Stimulated activated CD8-positive, alpha-beta memory T cell treated with anti-CD3 and anti-CD28 coated beads, Interleukin-2, amount 100 ng/mL, for 1 hour (primary cell): ENCODE measurements at regions not wholly inside any gene's neighbourhood (a gene's known extent, or its start where the extent isn't known, plus 50 kb on each side); places are given as distances from the start of the nearest gene placed in this dataset.
A peak's percentile ranks its signal among the peaks of the same experiment; 100 is the strongest.
"Not testable (repeated sequence)": the region's sequence is repeated elsewhere in the genome, so short reads cannot be mapped to it uniquely, and the experiment has no call there.

Experiments used
- DNase-seq, 2 donors: peaks; one replicate each; pipeline ENCODE4 v3.0.0-alpha.2; 2020; ENCODE audit warnings: low read depth in 2 of 2

DNA sequence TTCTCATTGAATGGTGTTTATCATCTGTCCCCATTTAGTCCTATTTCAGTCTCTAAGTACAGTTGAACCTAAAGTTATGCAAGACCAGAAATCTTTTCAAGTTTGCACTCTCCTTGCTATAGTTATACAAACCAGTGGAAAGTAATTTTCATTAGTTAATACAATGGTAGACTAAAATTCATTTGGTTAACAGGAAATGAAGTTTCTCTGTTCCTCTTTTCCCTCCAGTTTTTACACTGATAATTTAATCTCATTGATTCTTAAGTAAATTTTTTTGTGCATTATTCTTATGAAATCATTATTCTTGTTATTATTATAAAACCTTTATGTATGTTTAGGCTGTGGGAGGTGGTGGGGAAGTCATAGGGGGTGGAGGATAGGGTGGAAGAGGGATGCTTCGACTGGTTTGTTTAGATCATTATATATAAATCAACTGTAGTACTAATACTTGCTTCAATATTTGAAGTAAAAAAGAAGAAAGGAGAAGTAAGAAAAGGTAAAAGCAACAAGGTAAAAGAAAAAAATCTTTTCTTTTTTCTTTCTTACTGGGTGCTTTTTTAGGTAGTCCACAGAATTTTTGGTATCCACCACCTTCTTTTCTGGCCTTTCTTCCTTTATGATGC, 104.1 kb downstream of the GPR85 start:
- no peak for DNase-seq

DNA sequence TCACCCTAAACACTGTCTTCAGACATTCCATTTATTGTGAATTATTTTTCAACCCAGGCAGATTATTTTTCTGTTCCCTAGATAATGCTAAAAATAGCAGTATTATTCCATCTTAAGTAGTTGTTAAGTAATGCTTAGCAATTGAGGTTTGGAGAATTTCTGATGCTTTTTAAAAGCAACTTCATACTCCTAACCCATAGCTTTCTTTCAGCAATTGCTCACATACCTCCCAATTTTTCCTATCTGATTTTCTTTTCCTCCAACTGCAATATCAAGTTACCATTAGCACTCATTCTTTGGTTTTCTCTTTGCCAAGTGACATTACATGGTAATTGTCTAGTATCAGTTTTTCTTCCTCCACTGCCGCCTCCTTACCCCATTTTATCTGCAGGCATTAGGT, 104.7 kb downstream of the GPR85 start:
- DNase-seq = no peak

DNA sequence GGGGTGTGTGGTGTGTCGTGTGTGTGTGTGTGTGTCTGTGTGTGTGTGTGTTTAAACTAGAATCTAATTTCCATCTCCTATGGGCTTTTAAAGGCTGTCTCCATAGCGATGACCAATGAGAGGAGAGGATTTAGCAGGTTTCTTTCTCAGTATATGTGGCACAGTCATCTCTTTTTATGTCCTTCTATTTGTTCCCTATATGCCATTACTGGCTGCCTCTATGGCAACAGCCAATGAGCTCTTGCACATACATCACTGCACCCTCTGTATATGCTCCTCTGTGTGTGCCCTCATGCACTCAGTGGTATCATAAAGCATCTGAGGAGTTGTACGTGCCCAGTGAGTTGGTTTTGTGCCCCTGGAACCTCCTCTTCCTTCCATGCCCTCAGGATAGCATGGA, 107.6 kb downstream of the GPR85 start:
- DNase-seq = not testable (repeated sequence)

DNA sequence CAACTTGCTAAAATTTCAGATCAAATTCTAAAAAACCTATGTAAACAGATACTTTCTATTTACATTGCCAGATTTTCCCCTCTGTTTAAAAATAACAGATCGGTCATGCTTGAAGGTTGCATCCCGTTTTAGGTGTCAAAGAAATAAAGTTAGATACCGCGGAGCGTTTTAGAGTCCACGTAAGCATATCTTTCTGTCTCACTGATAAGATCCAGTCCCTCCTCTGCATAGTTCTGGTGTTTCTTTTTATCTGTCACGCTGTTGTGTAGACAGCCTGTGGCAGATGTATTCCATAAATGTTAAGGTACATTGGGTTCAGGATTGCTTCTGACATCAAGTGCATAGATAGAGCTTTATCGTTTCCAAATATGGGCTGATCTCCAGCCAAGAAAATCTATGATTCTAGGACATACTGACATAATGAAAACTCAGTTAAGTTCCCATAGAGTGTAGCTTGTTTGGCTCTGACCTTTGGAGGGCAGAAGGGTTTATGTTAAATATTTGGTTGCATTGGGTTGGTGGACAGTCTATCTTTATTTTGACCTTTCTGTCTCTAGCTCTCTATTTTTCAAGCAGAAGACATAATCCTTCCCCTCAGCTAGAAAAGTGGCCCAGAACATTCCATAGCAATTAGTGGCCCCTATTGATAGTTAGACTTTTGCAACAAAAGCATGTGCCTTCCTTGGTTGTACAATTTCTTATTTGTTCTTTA, 109.2 kb downstream of the GPR85 start:
- DNase-seq = not testable (repeated sequence)

DNA sequence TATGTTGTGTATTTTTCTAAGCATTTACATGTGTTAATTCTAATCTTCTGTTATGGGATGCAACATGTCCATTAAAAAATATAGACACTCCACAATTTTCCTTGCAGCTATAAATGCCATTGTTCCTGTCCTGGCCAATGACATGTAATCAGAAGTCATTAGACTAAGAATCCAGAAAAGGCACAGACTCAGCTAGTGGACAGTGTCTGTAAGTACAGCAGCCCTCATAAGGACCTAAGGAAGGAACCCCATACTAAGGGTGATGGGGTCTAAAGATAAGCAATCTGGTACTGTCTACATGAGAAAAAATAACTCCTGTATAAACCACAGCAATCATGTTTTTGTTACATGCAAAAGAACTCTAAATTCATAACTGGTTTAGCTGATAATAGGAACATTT, 115.9 kb downstream of the GPR85 start:
- DNase-seq = no peak

DNA sequence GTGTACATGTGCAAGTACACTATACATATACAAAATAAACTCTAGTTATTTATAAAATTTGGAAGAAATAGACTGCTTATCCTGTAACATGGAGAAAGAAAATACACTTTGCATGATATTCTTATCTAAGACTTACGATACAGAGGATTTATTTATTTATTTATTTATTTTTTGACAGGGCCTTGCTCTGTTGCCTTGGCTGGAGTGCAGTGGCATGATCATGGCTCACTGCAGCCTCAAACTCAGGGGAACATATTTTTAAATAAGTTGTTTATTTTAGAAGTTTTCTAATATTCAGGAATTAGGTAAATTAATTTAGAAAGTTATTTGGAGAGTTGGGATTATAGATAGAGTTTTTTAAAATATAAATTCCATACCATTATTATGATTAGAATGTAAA, 116.7 kb downstream of the GPR85 start:
- DNase-seq = no peak

DNA sequence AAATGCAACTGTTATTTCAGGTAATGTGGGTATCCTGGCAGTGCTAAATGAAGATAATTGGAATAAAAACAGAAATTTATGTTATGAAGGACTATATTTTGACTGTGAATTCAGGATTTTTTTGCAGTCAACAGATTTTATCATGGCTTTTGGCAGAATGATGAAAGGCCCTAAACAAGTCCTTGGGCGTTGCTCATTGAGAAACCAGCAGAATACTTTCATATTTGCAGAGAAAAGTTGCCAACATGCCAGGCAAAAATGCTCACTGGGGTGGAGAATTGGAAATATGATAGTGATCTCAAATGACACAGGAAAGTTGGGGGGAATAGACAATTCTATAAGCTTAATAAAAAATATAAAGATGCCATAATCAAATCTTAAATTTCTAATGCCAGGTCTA, 121.1 kb downstream of the GPR85 start:
- no peak for DNase-seq

DNA sequence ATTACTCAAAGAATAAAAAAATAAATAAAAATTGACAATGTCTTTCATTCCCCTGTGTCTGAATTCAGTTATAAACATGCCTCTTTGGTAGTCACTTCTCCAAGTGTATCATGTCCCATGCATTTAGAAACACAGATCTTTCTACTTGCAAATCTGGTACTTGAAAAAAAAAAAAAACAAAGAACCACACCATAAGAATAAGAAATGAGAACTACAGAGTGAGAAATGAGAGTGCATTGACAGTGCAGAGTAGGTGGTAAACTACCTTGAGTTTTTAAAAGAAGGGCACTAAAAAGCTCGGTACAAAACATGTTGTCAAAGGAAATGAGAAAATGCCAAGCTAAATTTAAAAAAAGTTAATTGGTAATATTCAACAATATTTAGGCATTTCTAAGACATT, 123.0 kb downstream of the GPR85 start:
- DNase-seq = no peak

DNA sequence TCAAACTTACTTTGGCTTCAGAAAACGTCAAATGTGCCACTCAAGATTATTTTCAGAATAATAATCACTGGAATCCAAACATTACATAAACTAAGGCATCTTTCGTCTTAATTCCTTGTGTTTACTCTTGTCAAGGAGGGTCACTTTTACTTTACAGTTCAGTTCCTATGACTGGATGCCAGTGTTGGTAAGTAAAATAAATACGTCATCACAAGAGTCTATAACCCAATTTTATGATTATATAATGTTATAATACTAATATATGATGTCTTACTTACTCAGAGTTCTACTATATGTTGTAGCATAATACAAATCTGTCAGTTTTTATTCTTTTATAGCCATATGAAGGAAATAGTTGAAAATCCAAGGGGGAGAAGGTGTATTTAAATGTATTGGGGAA, 123.8 kb downstream of the GPR85 start:
- DNase-seq = no peak

DNA sequence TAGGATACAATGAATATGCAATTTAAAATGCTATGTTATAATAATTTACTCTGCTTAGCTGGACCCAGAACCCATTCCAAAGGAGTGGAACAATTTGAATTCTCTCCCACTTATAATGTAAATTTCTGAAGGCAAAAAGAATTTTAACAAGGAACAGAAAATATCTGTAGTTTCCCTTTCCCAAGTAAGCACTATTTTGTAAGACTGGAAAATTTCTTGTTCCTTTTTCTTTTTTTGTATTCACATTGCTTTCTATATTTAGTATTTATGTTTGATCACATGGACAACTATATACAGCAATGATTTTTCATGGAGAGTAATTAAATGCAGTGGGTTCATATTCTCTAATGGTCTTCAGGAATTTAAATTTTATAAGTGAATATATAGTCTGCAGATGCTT, 127.4 kb downstream of the GPR85 start:
- DNase-seq = no peak

DNA sequence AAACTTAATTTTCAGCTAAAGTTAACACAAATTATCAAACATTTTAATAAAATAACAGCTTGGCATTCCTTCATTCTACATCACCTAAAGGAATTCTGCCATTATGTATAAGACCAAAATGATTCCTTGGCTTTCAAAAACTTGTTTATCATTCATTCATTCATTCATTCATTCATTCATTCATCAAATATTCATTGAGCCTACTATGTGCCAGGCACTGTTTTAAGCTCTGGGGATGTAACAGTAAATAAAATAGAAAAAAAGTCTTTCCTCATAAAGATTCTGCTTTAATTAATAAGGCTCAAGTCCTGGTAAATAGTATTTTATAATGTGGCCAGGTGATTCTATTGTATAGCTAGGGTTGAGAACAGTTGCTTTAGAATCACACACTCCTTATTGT, 127.9 kb downstream of the GPR85 start:
- no peak for DNase-seq

DNA sequence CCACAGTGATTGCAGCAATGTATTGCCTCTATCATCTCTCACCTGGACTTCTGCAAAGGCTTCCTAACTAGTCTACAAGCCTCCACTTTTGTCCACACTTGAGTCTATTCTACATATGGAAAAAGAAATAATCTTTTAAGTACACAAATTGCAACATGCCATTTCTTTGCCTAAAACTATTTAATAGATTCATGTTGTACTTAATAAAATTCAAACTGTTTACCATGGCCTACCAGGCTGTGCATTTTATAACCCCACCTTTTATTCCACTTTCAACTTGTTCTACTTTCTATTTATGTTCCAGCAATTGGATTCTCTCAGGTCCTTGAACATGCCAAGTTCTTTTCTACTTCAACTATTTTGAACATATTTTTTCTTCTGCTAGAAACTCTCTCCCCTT, 128.7 kb downstream of the GPR85 start:
- DNase-seq = no peak

DNA sequence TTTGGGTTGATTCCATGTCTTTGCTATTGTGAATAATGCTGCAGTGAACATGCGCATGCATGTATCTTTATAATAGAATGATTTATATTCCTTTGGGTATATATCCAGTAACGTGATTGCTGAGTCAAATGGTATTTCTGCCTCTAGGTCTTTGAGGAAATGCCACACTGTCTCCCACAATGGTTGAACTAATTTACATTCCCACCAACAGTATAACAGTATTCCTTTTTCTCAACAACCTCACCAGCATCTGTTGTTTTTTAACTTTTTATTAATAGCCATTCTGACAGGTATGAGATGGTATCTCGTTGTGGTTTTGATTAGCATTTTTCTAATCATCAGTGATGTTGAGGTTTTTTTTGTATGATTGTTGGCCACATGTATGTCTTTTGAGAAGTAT, 133.6 kb downstream of the GPR85 start:
- DNase-seq = not testable (repeated sequence)

DNA sequence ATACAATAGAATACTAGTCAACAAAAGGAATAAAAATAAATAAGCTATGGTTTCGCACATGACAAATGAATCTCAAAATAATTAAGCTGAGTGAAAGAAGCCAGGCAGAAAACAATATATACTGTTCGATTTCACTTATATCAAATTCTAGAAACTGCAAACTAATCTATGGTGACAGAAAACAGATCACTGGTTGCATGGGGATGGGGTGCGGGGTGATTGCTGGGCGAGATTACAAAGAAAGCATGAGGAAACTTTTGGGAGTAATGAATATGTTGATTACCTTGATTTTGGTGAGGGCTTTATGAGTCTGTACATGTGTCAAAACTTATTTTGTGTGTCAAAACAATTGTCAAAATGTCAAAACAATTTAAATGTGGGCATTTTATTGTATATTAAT, 135.6 kb downstream of the GPR85 start:
- DNase-seq = no peak

DNA sequence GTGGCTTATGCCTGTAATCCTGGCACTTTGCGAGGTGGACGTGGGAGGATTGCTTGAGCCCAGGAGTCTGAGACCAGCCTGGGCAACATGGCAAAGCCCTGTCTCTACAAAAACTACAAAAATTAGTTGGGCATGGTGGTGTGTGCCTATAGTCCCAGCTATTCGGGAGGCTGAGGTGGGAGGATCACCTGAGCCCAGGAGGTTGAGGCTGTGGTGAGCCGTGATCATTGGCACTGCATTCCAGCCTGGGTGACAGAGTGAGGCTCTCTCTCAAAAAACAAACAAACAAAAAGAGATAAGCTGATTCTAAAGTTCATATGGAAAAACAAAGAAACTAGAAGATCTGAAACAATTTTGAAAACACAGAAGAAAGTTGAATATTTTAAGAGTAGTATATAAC, 136.9 kb downstream of the GPR85 start:
- DNase-seq = not testable (repeated sequence)

DNA sequence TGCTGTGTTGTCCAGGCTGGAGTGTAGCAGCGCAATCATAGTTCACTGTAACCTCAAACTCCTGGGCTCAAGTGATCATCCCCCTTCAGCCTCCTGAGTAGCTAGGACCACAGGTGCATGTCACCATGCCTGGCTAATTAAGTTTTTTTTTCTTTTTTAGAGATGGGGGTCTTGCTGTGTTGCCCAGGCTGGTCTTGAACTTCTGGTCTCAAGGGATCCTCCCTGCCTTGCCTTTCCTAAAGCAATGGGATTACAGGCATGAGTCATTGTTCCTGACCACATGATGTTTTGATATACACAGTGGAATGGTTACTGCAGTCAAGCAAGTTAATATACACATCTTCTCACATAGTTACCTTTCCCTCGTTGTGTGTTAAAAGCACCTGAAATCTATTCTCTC, 140.3 kb downstream of the GPR85 start:
- no peak for DNase-seq

DNA sequence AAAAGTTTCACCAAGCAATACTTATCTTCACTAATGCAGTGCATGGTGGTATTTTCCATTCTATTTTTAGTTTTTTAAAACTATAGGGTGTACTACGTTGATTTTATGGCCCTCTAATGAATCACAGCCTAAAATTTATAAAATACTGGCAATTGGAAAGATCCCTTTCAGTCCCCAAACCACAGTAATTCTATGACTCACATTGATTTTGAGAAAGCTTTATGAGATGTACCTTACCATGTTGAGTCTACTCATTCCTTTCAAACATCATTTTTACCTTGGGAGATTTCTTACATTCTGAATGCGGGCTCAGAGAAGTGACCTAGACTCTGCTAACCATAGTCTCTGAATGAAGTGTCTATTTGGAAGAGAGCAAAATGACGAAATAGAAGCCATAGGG, 141.6 kb downstream of the GPR85 start:
- DNase-seq = no peak

DNA sequence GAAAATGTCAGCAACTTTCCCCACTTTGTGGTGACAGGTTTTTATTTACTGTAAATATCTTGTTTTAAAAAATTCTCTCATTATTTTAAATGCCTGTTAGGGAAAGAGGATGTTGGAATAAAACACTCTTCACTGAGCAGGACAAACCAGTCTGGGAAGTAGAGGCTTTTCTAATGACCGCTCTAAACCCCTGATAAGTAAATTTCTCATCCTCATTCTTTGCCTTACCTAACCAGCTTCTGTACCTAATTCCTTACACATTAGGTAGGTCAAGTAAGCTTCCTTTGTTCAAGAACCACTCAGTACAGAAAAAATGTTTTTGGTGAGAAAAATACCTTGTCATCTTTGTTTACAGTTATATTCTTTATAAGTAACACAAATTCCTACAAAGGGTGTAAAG, 143.6 kb downstream of the GPR85 start:
- DNase-seq = no peak

DNA sequence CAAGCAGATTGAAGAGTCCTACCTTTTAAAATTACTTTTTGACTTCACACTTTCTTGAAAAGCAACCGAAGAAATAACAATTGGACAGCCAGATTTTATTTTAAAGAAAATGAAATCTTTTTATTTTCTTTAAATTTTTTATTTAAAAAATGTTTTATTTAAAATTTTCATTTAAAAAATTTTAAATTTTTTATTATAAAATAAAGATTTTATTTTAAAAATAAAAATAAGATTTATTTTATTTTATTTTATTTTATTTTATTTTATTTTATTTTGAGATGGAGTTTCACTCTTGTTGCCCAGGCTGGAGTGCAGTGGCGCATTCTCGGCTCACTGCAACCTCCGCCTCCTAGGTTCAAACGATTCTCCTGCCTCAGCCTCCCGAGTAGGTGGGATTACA, 144.5 kb downstream of the GPR85 start:
- not testable (repeated sequence) for DNase-seq

DNA sequence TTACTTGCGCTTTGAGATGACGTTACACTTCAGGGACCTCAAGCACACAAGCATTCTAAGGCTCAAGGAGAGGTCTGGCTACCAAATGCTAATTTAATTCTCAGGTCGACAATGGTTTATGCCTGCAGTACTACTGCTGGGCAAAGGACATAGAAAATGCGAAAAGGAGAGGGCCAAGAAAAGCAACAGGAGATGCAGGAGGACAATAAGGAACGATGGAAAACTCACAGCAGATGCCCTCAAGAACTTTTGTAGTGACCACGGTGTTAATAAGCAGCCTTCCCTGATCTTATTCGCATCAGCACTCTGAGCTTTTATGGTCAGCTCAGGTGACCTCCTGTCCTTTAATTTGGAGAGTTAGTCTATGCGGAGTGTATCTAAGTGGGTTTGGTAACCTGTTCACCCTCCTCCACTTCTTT, 146.3 kb downstream of the GPR85 start:
- DNase-seq = no peak

DNA sequence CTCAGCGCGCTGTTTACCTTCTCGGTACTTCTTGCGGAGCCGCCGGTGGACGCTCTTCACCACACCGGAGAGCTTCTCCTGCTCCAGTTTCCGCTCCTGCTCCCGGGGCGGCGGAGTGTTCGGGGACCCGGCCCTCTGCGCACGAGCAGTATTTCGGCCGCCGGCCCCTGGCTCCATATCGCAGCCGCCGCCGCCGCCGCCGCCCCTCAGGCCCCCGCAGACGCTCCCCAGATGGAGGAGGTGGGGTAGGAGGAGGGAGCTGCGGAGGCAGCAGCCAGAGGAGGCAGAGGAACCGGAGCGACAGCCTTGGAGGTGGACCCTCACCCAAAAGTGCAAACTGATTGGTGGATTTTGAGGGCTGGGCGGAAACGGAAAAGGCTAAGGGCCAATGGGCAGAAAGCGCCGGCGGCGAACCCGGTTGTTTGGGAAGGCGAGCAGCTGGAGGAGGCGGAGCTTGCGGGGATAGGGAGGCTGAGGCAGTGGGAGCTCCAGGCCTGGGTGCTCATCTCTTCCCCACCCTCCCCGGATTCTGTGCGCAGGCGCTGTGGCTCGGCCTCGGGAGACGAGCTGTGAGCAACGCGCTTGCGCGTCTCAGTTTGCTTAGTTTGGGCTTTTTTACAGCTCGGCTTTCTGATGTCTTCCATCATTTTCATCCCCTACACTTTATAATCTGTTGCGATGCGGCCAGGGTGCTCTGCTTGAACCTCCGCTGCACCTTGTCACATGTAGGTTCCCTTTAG, 146.9 kb downstream of the GPR85 start:
- peak; percentile 96 to 98 for DNase-seq

DNA sequence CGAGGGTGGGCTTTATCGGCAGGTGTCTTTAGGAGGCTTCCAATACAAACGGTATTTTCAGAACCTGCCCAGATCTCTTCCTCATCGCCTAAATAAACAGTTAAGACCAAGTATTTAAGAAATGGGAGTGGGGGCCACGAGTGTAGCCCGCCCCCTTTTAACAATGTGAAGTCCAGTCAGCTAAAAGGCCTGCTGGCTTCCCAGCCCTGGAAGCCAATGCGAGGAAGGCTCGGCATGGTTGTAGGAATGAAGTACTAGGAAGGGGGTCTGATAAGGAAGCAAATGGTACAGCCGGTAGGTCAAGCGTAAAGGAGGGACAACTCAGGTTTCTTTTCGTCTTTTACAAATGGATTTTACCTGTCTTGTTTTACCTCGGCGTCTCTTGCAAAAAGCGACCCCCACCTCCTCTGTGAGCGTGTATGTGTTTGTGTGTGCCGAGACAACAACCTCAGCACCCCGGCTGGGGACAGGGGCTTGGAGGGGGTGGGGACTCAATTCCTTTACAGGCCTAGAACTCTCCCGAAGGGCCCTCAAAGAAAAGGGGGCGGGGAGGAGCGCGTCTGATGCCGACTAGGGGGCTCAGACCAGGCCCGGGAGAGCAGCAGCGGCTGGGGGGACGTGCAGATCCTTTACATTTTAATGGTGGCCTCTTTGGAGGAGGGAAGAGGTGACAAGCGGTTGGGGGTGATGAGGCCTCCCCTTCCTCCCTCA, 147.6 kb downstream of the GPR85 start:
- DNase-seq = peak in 1 of 2 donors; percentile 4
